Activated CD8-positive, alpha-beta memory T cell treated with anti-CD3 and anti-CD28 coated beads, Interleukin-2, amount 50 U/mL, for 4 hours (primary cell): ENCODE measurements at regions not wholly inside any gene's neighbourhood (a gene's known extent, or its start where the extent isn't known, plus 50 kb on each side); places are given as distances from the start of the nearest gene placed in this dataset.

ENCODE experiments used
- DNase-seq: peaks from one replicate; pipeline ENCODE4 v3.0.0-alpha.2; 2020

- DNase-seq: no peak
These were observed 341.2 kb upstream of the ZFHX3 start for GRCh38 chr16:73389085-73389484.

GRCh38 chr16:73387979-73388378 lies 340.1 kb upstream of the ZFHX3 start:
- DNase-seq: no peak

DNA sequence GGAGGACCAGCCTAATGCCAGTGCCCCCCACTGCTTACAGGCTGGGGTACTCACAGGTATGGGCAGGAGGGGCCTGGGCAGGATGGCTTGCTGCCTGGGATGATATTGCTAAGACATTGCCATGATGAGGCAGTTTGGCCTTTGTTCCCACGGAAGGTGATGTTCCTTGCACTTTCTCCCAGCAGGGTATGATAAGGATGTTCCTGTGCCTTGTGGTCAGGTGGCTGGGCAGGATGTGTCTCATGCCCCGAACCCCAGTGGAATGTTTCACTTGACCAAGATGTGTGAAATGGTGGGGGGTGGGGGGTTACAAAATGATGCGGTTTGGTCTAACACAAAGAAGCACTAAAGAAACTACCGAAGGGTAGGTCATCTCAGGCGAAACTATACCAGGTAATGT lies 337.8 kb upstream of the ZFHX3 start:
- no peak for DNase-seq

- no peak for DNase-seq
These were observed 336.7 kb upstream of the ZFHX3 start for GRCh38 chr16:73384506-73385089.

GRCh38 chr16:73383988-73384365 lies 336.0 kb upstream of the ZFHX3 start:
- DNase-seq: no peak

DNA sequence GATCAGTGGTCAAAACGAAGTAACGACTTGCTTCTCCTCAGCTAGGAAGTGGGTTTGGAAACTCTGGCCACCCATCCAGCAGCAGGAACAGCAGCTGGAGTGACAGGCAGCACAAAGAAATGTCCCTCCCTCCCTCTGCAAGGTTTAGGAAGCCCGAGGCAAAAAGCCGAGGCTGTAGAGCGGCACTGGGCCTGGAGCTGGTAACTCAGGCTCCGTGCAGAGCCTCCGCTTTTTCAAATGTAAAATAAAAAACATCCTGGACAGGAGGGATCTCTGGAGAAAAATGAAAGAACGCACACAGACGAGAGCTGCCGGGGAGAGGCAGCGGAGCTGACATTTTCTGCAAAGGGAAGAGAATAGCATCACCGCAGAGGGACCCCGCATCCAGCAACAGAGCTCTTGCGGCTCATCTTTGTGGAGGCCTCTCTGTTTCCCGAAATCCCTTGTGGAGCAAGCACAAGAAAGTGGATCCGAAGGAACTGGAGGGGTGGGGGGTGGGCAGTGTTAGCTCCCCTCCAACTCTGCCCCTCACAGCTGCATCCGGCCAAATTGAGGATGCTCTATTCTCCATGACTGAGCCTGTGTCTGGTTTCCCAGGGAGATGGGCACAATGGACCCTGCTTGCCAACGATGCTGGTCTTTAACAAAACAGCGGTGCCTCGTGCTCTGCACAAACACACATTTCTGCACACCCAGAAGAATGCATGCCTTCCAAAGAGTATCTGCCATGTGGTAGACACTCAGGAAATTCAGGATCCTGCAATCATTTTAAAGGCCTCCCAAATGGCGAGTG lies 335.5 kb upstream of the ZFHX3 start:
- DNase-seq: no peak

GRCh38 chr16:73378471-73378870 lies 330.5 kb upstream of the ZFHX3 start:
- no peak for DNase-seq

DNA sequence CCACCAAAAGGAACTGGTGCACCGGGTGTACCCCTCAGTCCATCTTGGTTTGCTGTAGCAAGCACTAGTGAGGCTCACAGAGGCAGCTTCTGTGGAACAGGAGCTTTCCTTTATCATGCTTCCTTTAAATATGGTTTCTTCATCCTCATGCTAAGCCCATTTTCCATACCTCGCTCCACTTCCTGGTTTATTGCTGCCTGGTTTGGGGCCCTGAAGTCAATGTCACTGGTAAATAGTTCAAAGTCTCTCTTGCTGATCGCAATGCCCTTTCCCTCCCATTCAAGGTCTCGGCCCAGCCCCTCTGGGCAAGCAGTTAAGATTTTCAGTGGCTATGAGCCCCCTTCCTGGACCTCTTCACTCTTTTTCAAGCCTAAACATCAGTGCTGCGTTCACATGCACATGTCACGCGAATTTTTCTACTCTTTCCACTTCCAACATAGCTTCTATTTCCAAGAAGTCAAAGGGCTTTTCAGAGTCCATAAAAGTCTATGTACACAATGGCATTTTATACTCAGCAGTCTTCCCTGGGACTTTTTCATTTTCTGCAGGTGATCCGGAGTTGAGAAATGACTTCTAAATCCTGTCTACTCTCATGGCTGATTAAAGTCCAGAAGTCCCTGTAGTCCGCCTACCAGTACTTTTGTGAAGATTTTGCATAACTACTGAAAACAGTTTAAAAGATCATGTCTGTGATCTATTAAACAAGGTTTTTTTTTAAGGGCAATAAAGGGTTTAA lies 323.8 kb upstream of the ZFHX3 start:
- no peak for DNase-seq

- no peak for DNase-seq
These were observed 321.9 kb upstream of the ZFHX3 start for GRCh38 chr16:73369851-73370250.

GRCh38 chr16:73368715-73369114 lies 320.8 kb upstream of the ZFHX3 start:
- DNase-seq: no peak

- DNase-seq: no peak
These were observed 317.2 kb upstream of the ZFHX3 start for GRCh38 chr16:73365016-73365551.

DNA sequence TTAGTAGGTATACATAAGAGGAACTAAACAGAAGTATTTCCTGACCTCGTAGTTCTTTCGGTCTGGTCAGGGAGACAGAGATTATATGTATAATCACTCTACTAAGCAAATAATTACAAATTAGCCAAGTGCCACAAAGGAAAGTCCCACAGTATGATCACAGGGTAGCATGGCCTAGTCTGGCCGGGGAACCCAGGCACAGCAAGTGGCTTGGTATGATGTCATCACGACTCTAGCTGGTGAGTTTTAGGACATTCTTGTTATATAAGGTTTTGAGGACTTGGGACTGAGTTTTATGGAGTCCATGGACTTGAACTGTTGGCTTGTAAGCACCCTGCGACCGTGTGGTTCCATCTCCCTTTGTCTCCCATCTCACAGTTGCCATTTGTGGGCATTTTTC lies 316.5 kb upstream of the ZFHX3 start:
- no peak for DNase-seq

DNA sequence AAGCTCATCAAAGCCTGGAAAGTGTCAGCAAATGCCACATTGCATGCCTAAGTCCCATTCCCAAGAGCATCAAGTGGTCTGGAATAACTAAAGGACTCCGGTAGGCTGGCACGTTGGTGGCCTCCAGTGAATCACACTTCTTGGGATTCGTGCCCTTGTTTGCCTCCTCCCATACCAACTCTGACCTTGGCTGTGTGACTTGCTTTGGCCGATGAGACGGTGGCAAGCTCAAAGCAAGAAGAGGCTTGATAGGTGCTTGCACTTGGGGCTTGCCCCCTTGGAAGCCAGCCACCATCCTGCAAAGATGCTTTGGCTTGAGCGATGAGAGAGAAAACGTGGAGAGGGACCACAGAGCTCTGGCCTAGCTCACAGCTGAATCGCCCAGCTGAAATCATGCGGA lies 313.1 kb upstream of the ZFHX3 start:
- DNase-seq: no peak

DNA sequence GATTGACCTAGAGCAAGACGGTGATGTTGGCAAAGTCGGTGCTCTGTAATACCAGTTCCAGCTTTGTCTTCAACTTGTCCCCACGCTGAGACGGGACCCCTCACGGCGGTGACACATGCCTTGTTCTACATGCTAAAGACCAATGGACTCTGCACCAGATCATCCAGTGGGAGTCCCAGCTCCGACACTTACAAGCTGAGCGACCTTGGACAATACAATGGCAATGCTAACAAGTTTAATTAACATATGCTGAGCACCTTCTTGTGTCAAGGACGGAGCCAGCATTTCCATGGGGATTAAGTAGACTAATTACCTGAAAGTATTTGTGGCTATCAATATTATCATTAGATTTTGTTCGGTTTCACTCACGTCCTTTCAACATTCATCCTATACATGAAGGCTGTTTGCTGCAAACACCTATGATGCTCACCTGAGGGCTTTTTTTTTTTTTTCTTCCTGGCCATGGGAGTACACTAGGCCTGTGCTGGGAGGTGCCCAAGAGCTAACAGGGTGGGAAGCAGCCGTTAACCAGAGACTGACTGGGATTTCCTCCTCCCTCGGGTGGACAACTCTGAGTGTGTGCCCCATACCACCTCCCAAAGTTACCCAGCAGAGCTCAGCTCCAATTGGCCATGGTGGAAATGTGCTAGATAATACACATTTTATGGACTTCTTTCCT lies 308.6 kb upstream of the ZFHX3 start:
- no peak for DNase-seq

GRCh38 chr16:73355981-73356380 lies 308.1 kb upstream of the ZFHX3 start:
- no peak for DNase-seq

DNA sequence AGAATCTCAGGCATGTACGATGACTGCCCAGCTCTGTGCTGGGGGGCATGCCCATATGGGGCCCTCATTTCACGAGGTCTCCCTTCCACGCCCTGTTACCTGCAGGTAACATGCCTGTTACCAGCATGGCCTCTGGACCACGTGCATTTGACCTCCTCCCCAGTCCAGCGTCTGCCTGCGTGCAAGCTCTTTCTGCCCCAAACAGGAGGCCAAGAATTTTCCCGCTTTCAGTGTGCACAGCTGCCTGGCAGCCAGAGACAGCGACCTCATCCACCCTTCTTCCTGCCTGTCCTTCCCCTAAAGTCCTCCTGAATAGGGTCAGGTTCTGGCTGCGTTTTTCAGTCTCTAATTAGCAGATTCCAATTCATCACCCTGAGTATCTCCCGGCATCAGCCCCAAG lies 306.5 kb upstream of the ZFHX3 start:
- DNase-seq: no peak

DNA sequence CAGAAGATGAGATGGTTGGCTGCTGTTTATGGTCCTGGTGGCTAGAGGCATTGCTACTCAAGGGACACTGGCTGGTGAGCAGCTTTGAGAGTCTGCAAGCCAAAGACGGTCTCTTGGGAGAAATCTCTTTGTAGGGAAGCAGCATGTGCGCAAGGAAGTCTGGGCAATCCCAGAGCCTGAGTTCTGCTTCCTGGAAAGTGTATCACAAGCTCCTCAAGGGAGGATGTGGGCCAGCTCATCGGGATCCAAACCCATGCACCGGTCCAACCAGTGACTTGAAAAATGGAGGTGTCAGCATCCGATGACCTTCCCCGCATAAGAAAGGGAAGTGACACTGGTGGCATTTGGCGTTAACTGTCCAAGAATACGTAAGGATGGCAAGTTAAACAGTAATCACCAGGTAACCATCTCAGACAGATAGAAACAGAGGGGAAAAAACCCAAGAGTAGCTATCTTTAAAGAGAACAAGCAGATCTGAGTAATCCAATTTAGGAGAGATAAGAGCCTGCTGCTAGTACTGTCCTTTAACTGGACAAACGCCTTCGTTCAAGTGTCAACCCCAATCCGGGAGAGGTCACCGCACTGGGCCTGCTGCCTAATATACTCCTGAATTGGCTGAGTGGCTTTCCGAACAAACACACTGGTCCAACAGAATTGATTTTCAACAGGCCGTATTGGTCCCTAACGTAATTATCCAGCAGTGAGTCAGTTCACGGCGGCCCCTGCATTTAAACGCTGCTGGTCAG lies 303.0 kb upstream of the ZFHX3 start:
- no peak for DNase-seq

DNA sequence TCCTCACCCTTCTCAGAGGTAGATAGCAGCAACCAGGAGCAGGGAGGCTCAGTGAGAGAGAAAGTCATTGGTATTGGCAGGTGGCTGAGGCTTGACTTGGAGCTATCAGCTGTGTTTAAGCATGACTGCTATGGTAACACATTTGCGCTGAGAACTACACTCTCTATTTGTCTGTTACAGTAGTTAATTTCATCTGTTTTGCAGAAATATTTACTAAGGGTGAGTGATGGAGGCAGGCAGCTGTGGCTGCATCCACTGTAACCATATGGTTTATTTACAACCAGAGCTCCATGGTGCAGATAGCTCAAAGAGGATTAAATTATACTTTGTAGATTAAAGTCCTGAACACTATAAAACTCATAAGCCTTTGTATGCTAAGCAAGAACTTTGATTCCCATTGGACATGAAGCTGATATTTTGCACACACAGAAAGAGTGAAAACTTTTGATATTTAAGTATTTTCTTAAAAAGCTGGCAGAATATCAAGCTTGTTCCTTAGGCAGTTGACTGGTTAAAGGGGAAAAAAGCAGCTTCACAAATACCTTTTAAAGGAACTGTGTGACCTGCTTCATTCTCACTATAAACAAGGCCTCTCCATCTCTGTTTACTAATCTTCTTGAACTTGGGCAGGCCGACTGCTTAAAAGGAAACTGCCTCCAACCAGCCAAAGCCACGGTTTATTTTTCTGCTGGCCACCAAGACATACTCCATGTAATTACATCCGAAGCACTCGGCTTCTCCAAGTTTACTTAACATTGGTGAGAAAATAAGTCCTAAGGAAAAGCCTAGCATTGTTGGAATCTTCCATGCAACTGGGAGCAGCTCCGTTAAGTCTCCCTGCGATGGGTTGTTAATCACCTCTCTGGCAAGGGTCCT lies 299.8 kb upstream of the ZFHX3 start:
- no peak for DNase-seq

DNA sequence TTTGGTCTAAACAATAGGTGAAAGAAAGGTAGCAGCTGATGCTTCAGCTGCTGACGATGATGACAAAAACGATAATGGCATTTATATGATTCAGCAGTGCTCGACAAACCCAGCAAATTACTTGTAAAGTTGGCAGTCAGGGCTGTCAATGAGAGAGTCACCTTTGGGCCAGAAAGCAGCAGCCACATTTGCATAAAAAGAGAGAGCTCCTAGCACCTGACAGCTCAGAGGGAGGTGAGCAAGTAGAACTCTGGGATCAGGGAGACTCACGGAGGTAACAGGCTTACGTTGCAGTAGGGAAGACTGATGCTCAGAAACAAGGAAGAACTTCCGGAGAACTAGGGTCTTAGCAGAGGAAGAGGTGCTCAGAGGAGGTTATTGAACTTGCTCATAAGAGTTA lies 291.9 kb upstream of the ZFHX3 start:
- DNase-seq: no peak

GRCh38 chr16:73337373-73338296 lies 289.7 kb upstream of the ZFHX3 start:
- no peak for DNase-seq
